ENCODE measurements at regions not wholly inside any gene's neighbourhood (a gene's known extent, or its start where the extent isn't known, plus 50 kb on each side); places are given as distances from the start of the nearest gene placed in this dataset.
"Not testable (repeated sequence)": the region's sequence is repeated elsewhere in the genome, so short reads cannot be mapped to it uniquely, and the experiment has no call there.

- DNase-seq (ENCODE audit: low spot score), result no peak
These were observed 99.9 kb downstream of the AREG start for GRCh38 chr4:74544655-74545361.

DNA sequence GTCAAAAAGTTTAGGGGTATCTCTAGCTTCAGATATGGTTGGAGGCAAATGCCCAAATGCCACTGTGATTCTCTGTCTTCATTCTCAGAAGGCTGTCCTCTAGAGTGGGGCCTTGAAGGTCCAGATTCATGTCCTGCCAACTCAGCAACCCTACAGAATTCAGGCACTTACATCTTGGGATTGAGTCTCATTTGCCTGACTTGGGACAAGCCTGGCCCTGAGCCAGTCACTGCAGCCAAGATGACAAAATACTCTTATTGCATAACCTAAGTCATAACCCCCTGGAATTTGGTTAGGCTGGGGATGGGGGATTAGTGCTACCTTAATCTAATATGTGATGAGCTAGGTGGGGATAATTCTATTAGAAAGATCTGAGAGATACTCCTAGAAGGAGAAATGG is 100.5 kb downstream of the AREG start:
- DNase-seq (ENCODE audit: low spot score), result no peak

DNA sequence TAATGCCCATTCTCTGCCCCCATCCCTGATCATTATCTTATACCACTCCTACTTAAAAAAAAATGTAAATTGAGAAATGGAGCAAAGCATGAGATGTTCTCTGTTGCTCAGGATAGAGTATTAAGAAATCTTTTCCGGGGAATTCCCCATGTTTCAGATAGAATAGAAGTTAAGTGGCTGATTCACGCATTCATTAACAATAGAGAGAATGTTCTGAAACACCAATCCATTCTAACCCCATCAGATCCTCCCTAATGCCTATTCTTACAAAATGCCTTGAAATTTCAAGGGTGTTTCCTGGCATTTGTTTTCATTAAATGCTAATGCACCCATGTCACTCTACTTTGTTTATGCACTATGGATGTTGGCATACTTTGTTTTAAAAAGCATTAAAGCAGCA is 101.1 kb downstream of the AREG start:
- no peak for DNase-seq (ENCODE audit: low spot score)

GRCh38 chr4:74547042-74547441 is 102.1 kb downstream of the AREG start:
- no peak for DNase-seq (ENCODE audit: low spot score)

DNA sequence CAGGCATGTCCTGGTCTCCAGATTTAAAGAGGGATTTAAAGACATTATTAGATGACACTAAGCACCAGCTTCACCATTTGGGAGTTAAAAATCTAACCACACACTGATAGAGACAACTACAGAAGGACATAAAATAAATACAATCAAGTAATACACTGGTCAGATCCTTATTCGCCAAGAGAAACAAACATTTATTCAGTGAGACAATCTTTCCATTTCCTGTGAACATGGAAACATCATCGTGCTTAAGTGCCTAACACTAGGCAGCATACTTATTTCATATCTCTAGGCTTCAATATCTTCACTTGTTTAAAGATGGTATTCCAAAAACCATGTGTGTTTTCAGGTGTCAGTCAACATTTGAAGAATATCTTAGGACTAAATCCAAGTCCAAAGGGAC is 103.6 kb downstream of the AREG start:
- DNase-seq (ENCODE audit: low spot score), result no peak

GRCh38 chr4:74549936-74550335 is 105.0 kb downstream of the AREG start:
- DNase-seq (ENCODE audit: low spot score), result no peak

GRCh38 chr4:74555231-74555630 is 110.3 kb downstream of the AREG start:
- no peak for DNase-seq (ENCODE audit: low spot score)

DNA sequence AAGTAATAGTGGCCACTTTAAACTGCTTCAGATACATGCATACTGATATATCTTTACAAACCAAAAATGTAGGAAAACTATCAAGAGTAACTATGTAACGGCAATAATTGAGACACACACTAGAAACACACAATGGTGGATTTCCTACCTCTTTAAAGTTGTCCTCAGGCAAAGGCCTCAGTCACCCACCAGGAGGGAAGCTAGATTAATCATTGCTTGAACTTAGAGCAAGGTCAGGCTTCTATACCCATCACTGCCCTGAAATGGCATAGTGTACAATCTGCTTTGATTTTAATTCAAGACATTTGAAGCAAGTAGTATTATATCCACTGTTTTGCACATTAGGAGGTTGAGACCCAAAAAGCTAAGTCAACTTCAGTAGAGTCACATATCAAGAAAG is 110.9 kb downstream of the AREG start:
- DNase-seq (ENCODE audit: low spot score), result no peak

- no peak for DNase-seq (ENCODE audit: low spot score)
These were observed 114.9 kb downstream of the AREG start for GRCh38 chr4:74559853-74560252.

DNA sequence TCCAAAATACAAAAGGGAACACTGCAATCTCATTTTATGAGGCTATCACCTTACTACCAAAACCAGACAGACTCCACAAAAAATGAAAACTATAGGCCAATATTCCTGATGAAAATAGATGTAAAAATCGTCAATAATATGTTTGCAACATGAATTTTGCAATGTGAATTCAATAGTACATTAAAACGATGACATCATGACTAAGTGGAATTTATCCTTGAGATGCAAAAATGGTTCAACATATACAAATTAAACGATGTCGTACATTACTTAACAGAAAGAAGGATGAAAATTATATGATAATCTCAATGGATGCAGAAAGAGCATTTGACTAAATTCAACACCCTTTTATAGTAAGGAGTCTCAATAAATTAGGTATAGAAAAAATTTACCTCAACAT is 123.0 kb downstream of the AREG start:
- no peak for DNase-seq (ENCODE audit: low spot score)

- DNase-seq (ENCODE audit: low spot score), result no peak
These were observed 125.2 kb downstream of the AREG start for GRCh38 chr4:74570095-74570494.

DNA sequence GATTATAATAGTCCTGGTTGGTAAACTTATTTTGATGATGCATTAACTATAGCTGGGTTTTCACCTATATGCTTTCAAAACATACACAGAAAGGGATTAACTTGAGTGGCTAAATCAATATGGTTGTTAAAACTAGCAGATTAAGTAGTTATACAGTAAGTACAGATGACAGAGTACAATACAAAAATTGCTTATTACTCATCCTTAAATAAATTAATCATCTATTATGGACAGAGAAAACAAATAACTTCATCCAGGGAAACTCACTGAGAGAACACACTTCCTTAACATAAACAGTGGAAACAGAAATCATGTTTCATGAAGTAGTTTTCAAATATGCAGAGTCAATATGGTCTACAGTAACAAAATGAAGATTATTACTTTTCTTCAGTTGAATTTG is 133.4 kb downstream of the AREG start:
- DNase-seq (ENCODE audit: low spot score), result no peak

DNA sequence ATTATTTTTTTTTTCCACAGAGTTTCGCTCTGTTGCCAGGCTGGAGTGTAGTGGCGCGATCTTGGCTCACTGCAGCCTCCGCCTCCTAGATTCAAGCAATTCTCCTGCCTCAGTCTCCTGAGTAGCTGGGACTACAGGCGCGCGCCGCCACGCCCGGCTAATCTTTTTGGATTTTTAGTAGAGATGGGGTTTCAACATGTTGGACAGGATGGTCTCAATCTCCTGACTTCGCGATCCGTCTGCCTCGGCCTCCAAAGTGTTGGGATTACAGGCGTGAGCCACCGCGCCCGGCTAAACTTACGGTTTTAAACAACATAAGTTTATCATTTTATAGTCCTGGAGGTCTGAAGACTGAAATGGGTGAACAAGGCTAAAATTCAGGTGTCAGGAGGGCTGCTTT is 133.9 kb downstream of the AREG start:
- not testable (repeated sequence) for DNase-seq (ENCODE audit: low spot score)

- DNase-seq (ENCODE audit: low spot score), result no peak
These were observed 138.3 kb downstream of the AREG start for GRCh38 chr4:74583089-74583700.

DNA sequence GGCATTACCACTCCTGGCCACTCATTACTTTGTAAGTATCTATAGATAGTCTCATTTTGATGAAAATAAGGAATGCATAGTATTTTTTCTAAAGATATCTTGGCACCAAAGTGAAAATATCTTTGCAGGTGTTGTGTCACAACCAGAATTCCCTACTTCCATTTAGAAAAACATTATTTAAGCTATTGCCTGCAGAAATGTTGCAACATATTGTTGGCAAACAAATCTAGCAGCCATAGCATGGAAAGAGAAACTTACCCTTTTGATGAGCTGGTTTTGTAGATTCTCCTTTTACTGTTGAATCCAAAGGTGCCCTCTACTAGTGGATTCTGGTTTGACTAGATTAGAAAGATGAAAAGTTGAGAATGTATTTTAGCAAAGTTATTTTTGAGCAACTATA is 138.8 kb downstream of the AREG start:
- DNase-seq (ENCODE audit: low spot score), result no peak

DNA sequence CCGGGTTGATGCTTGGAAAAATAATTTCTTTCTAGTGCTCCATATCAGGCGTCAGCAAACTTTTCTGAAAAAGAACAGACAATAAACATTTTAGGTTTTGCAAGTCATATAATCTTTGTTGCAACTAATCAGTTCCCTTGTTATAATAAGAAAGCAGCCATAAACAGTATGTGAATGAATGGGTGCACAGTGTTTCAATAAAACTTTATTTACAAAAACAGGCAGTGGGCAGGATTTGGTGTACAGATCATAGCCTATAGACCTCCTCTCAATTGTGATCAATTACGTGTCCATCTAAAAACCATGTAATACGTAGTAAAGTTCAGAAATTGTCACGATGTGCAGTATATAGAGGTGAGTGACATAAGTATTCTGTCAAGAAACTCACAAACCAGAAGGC is 143.4 kb downstream of the AREG start:
- no peak for DNase-seq (ENCODE audit: low spot score)

DNA sequence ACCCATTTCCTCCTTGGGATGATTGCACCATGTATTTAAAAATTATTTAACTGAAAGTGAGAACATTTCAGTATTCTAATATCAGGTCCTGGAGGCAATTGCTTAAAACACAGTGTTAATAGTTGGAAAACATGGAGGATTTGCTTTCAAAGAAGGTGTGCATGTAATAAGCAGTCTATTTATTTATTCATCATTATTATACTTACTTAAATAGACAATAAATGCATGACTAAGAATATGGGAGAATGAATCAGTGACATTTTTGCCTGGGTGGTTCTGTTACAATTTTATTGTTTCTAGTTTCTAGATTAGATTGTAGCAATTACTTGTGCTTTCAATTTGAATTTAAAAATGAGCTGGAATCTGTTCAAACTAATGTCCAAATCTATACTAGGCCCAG is 145.5 kb downstream of the AREG start:
- DNase-seq (ENCODE audit: low spot score), result no peak

- DNase-seq (ENCODE audit: low spot score), result no peak
These were observed 153.8 kb downstream of the AREG start for GRCh38 chr4:74598611-74599325.

GRCh38 chr4:74603186-74603585 is 158.2 kb downstream of the AREG start:
- no peak for DNase-seq (ENCODE audit: low spot score)

GRCh38 chr4:74608151-74608949 is 163.4 kb downstream of the AREG start:
- DNase-seq (ENCODE audit: low spot score), result no peak

DNA sequence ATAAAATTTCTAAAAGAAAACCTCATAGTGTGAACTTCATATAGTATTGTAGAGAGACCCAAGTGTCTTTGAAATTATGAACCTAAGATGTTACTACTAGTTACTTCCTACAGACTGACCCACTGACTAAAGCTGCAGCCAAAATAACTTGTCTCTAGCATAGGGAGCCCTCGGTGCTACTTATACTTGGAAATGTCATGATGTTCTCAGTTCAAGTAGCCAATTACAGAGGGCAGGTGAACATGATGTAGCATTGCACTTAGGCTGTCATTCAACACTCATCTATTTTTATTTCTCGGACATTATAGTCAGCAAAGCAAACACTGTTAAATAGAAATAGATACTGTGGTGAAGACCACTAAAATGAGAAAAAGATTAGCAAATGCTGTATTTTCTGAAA is 165.6 kb downstream of the AREG start:
- DNase-seq (ENCODE audit: low spot score), result no peak

GRCh38 chr4:74612837-74613236 is 167.9 kb downstream of the AREG start:
- no peak for DNase-seq (ENCODE audit: low spot score)

- DNase-seq (ENCODE audit: low spot score), result no peak
These were observed 168.3 kb downstream of the AREG start for GRCh38 chr4:74613266-74613665.
